T-cell (primary cell): ENCODE measurements at regions not wholly inside any gene's neighbourhood (a gene's known extent, or its start where the extent isn't known, plus 50 kb on each side); places are given as distances from the start of the nearest gene placed in this dataset.

ENCODE experiments used
- ATAC-seq, 4 experiments: fragments of 200-7000 bp in 3 of 4; fragments of 150-1000 bp in 1 of 4; cut with Tn5 transposase; replicated peaks in 1 of 4; 1 replicate in 3 of 4; 2 replicates in 1 of 4; pipeline ENCODE4 v1.10.0; 2021; ENCODE audit warnings: moderate library complexity in 3 of 4, mild to moderate bottlenecking in 2 of 4, moderate number of reproducible peaks in 1 of 4
- CTCF ChIA-PET, 2 donors: fragments of 300-600 bp; sonication (Branson Sonifier 250); formaldehyde crosslinking; loops; one replicate each; lab custom pipeline; 2022; ENCODE audit warnings: antibody characterized with exemption in 2 of 2; lab: Charles Lee
- POLR2A ChIA-PET, 2 donors: fragments of 300-600 bp; sonication (Branson Sonifier 250); formaldehyde crosslinking; loops; one replicate each; lab custom pipeline; 2022; ENCODE audit warnings: antibody characterized with exemption in 2 of 2; lab: Charles Lee
- DNase-seq, 35 experiments: peaks; one replicate each; pipeline versions ENCODE4 v3.0.0 to v3.0.0-alpha.2; 2013 to 2023
- H3K27ac ChIP-seq: one replicate; pipeline ENCODE4 v1.5.1; 2013; ENCODE audit warnings: low read length
- H3K27me3 ChIP-seq, 2 experiments: replicated peaks in 1 of 2; 1 replicate in 1 of 2; 2 replicates in 1 of 2; pipeline versions ENCODE4 v1.6.1 to v1.7.0; 2013; ENCODE audit warnings: low read length in 1 of 2, mixed read lengths in 1 of 2; ENCODE audit not compliant: control insufficient read depth in 2 of 2, insufficient read depth in 2 of 2; ENCODE audit errors: extremely low read depth in 1 of 2
- H3K36me3 ChIP-seq, 2 donors: 1 replicate in 1 of 2; 2 replicates in 1 of 2; pipeline versions ENCODE4 v1.6.1 to v1.7.0; 2013; ENCODE audit warnings: low read length in 1 of 2; ENCODE audit not compliant: control insufficient read depth in 2 of 2, insufficient read depth in 1 of 2; ENCODE audit errors: extremely low read depth in 1 of 2
- H3K4me1 ChIP-seq, 2 experiments: 1 replicate in 1 of 2; 2 replicates in 1 of 2; pipeline versions ENCODE4 v1.6.1 to v1.7.0; 2013; ENCODE audit warnings: low read length in 2 of 2, mixed read lengths in 1 of 2; ENCODE audit not compliant: insufficient read depth in 2 of 2, control insufficient read depth in 1 of 2; ENCODE audit errors: extremely low read depth in 1 of 2
- H3K4me3 ChIP-seq, 2 donors: 1 replicate in 1 of 2; 2 replicates in 1 of 2; pipeline versions ENCODE4 v1.5.1 to v1.7.0; 2013; ENCODE audit warnings: mild to moderate bottlenecking in 2 of 2, low read length in 1 of 2, moderate library complexity in 1 of 2; ENCODE audit not compliant: control insufficient read depth in 1 of 2; ENCODE audit errors: extremely low read depth in 1 of 2
- H3K9me3 ChIP-seq: 2 replicates; pipeline ENCODE4 v1.7.0; 2013
- H3K27ac Mint-ChIP-seq, 2 donors: one replicate each; pipeline ENCODE4 v1.8.0; 2020 to 2021; ENCODE audit warnings: mild to moderate bottlenecking in 2 of 2, mixed read lengths in 2 of 2
- H3K27me3 Mint-ChIP-seq, 2 donors: one replicate each; pipeline ENCODE4 v1.8.0; 2021 to 2022; ENCODE audit warnings: mixed read lengths in 2 of 2
- H3K36me3 Mint-ChIP-seq: one replicate; pipeline ENCODE4 v1.8.0; 2021; ENCODE audit warnings: mixed read lengths
- H3K4me1 Mint-ChIP-seq, 3 donors: one replicate each; pipeline ENCODE4 v1.8.0; 2020 to 2022; ENCODE audit warnings: mixed read lengths in 3 of 3, mild to moderate bottlenecking in 1 of 3
- H3K4me3 Mint-ChIP-seq, 3 donors: one replicate each; pipeline ENCODE4 v1.8.0; 2020 to 2022; ENCODE audit warnings: mild to moderate bottlenecking in 3 of 3, mixed read lengths in 3 of 3, moderate library complexity in 3 of 3
- H3K9me3 Mint-ChIP-seq, 3 donors: one replicate each; pipeline ENCODE4 v1.8.0; 2020 to 2022; ENCODE audit warnings: mixed read lengths in 3 of 3
- WGBS: methylation state at CpG from one replicate; pipeline ENCODE4 v1.1.5; 2013; ENCODE audit warnings: missing lambda C conversion rate; ENCODE audit not compliant: insufficient coverage; 5-methylcytosine and 5-hydroxymethylcytosine counted together

GRCh38 chr5:7207979-7208378 lies 188.0 kb upstream of the ADCY2 start:
- CTCF ChIA-PET: no interaction called here
- Mint-ChIP-seq H3K36me3 (no peaks in the 10 kb centered on the region), H3K4me3 (no peak overlapping the region), H3K9me3 (peaks cover 0 to 12% (median 10%) of the 10 kb centered on the region in 3 donors), H3K27ac (no peak overlapping the region), H3K27me3 (no peaks in the 10 kb centered on the region), H3K4me1 (no peaks in the 10 kb centered on the region)
- Histone ChIP-seq H3K27ac (no peak overlapping the region), H3K9me3 (no peaks in the 10 kb centered on the region), H3K36me3 (no peaks in the 10 kb centered on the region), H3K27me3 (no peaks in the 10 kb centered on the region), H3K4me1 (no peaks in the 10 kb centered on the region), H3K4me3 (no peak overlapping the region)
- DNase-seq (no peak), ATAC-seq (no peak)
- WGBS: 78% methylated on average over 2 of the region's 2 CpGs
- POLR2A ChIA-PET: no interaction called here

- POLR2A ChIA-PET: no interaction called here
- H3K4me3 Mint-ChIP-seq: no peak overlapping the region
- H3K27me3 Mint-ChIP-seq: no peaks in the 10 kb centered on the region
- ATAC-seq (no peak), DNase-seq (no peak)
- Histone ChIP-seq H3K36me3 (no peaks in the 10 kb centered on the region), H3K27me3 (no peaks in the 10 kb centered on the region), H3K9me3 (no peaks in the 10 kb centered on the region), H3K4me1 (no peaks in the 10 kb centered on the region), H3K27ac (no peak overlapping the region), H3K4me3 (no peak overlapping the region)
- CTCF ChIA-PET: no interaction called here
- WGBS: 53% methylated on average over 5 of the region's 5 CpGs
- H3K4me1 Mint-ChIP-seq: no peaks in the 10 kb centered on the region
- H3K27ac Mint-ChIP-seq: no peak overlapping the region
- H3K36me3 Mint-ChIP-seq: no peaks in the 10 kb centered on the region
- peaks cover 0 to 12% (median 10%) of the 10 kb centered on the region in 3 donors for H3K9me3 Mint-ChIP-seq
Measured at GRCh38 chr5:7208938-7209337, 187.0 kb upstream of the ADCY2 start.

- Mint-ChIP-seq H3K36me3 (no peaks in the 10 kb centered on the region), H3K9me3 (peaks cover 0 to 9% (median 9%) of the 10 kb centered on the region in 3 donors), H3K27ac (no peak overlapping the region), H3K4me1 (no peaks in the 10 kb centered on the region), H3K27me3 (no peaks in the 10 kb centered on the region), H3K4me3 (no peak overlapping the region)
- H3K36me3 ChIP-seq: no peaks in the 10 kb centered on the region
- DNase-seq: no peak
- CTCF ChIA-PET: no interaction called here
- POLR2A ChIA-PET: no interaction called here
- H3K9me3 ChIP-seq: no peaks in the 10 kb centered on the region
- no peak overlapping the region for H3K4me3 ChIP-seq
- no peak for ATAC-seq
- no peaks in the 10 kb centered on the region for H3K27me3 ChIP-seq
- no peak overlapping the region for H3K27ac ChIP-seq
- no peaks in the 10 kb centered on the region for H3K4me1 ChIP-seq
Measured at GRCh38 chr5:7209658-7210057, 186.3 kb upstream of the ADCY2 start.

- no peak overlapping the region for H3K4me3 ChIP-seq
- Mint-ChIP-seq H3K4me1 (no peaks in the 10 kb centered on the region), H3K27me3 (no peaks in the 10 kb centered on the region), H3K4me3 (no peak overlapping the region), H3K27ac (no peak overlapping the region), H3K36me3 (no peaks in the 10 kb centered on the region), H3K9me3 (peaks cover 0 to 7% (median 4%) of the 10 kb centered on the region in 3 donors)
- no peak for ATAC-seq
- ChIA-PET POLR2A (no interaction called here), CTCF (no interaction called here)
- H3K27ac ChIP-seq: no peak overlapping the region
- no peaks in the 10 kb centered on the region for H3K27me3 ChIP-seq
- no peak for DNase-seq
- no peaks in the 10 kb centered on the region for H3K4me1 ChIP-seq
- no peaks in the 10 kb centered on the region for H3K36me3 ChIP-seq
- no peaks in the 10 kb centered on the region for H3K9me3 ChIP-seq
- 38% methylated on average over 2 of the region's 2 CpGs for WGBS
Measured at GRCh38 chr5:7210549-7210948, 185.4 kb upstream of the ADCY2 start.

- Mint-ChIP-seq H3K9me3 (peaks cover 0 to 4% (median 4%) of the 10 kb centered on the region in 3 donors), H3K4me3 (no peak overlapping the region), H3K27ac (no peak overlapping the region), H3K36me3 (no peaks in the 10 kb centered on the region), H3K4me1 (no peaks in the 10 kb centered on the region), H3K27me3 (no peaks in the 10 kb centered on the region)
- ATAC-seq (no peak), DNase-seq (no peak)
- no peaks in the 10 kb centered on the region for H3K4me1 ChIP-seq
- ChIA-PET POLR2A (no interaction called here), CTCF (no interaction called here)
- H3K36me3 ChIP-seq: no peaks in the 10 kb centered on the region
- no peaks in the 10 kb centered on the region for H3K9me3 ChIP-seq
- H3K27me3 ChIP-seq: no peaks in the 10 kb centered on the region
- 89% methylated on average over 3 of the region's 5 CpGs for WGBS
- no peak overlapping the region for H3K27ac ChIP-seq
- no peak overlapping the region for H3K4me3 ChIP-seq
Measured at GRCh38 chr5:7213525-7213924, 182.4 kb upstream of the ADCY2 start.

GRCh38 chr5:7214906-7215416 lies 181.0 kb upstream of the ADCY2 start:
- Mint-ChIP-seq H3K9me3 (peaks cover 0 to 4% (median 4%) of the 10 kb centered on the region in 3 donors), H3K4me1 (no peaks in the 10 kb centered on the region), H3K27ac (no peak overlapping the region), H3K36me3 (no peaks in the 10 kb centered on the region), H3K4me3 (no peak overlapping the region), H3K27me3 (no peaks in the 10 kb centered on the region)
- no peaks in the 10 kb centered on the region for H3K27me3 ChIP-seq
- no peak overlapping the region for H3K27ac ChIP-seq
- no peaks in the 10 kb centered on the region for H3K36me3 ChIP-seq
- H3K9me3 ChIP-seq: no peaks in the 10 kb centered on the region
- no peak overlapping the region for H3K4me3 ChIP-seq
- H3K4me1 ChIP-seq: no peaks in the 10 kb centered on the region
- ChIA-PET POLR2A (no interaction called here), CTCF (no interaction called here)
- WGBS: 95% methylated on average over 4 of the region's 7 CpGs
- DNase-seq (no peak), ATAC-seq (no peak)

GRCh38 chr5:7218141-7218540 lies 177.8 kb upstream of the ADCY2 start:
- Histone ChIP-seq H3K27ac (no peak overlapping the region), H3K4me1 (no peaks in the 10 kb centered on the region), H3K9me3 (no peaks in the 10 kb centered on the region), H3K4me3 (no peak overlapping the region), H3K27me3 (no peaks in the 10 kb centered on the region), H3K36me3 (no peaks in the 10 kb centered on the region)
- no CpG with 5 or more reads among the region's 2 CpGs for WGBS
- H3K27ac Mint-ChIP-seq: no peak overlapping the region
- no peak overlapping the region for H3K4me3 Mint-ChIP-seq
- no peaks in the 10 kb centered on the region for H3K36me3 Mint-ChIP-seq
- no peaks in the 10 kb centered on the region for H3K4me1 Mint-ChIP-seq
- no peaks in the 10 kb centered on the region for H3K27me3 Mint-ChIP-seq
- CTCF ChIA-PET: interaction anchor here in 1 of 2 donors (0.5 kb wide), 1 partner anchor 304 kb away, joined by 4 read pairs; no protein-coding TSS in a partner anchor
- no peak for ATAC-seq
- POLR2A ChIA-PET: no interaction called here
- peaks cover 0 to 8% (median 0%) of the 10 kb centered on the region in 3 donors for H3K9me3 Mint-ChIP-seq
- DNase-seq: no peak
